ENCODE measurements at regions not wholly inside any gene's neighbourhood (a gene's known extent, or its start where the extent isn't known, plus 50 kb on each side); places are given as distances from the start of the nearest gene placed in this dataset.

- Histone ChIP-seq H2AFZ (no peak overlapping the region), H3K4me3 (no peak overlapping the region), H3K79me2 (ENCODE audit: insufficient read depth) (no peaks in the 10 kb centered on the region), H3K27ac (no peak overlapping the region), H3K9me2 (ENCODE audit: insufficient read depth) (no peaks in the 10 kb centered on the region), H3F3A (ENCODE audit: insufficient read depth) (peaks cover 21% of the 10 kb centered on the region), H3K36me3 (ENCODE audit: low read depth) (no peaks in the 10 kb centered on the region), H3K4me2 (ENCODE audit: unreplicated experiment) (no peak overlapping the region), H3K9me3 (ENCODE audit: low read depth) (no peaks in the 10 kb centered on the region), H3K9ac (no peak overlapping the region), H3K4me1 (ENCODE audit: insufficient read depth) (peaks cover 23% of the 10 kb centered on the region), H4K20me1 (ENCODE audit: insufficient read depth) (no peaks in the 10 kb centered on the region), H3K27me3 (replicated peaks; ENCODE audit: insufficient read depth) (no peaks in the 10 kb centered on the region)
- no peak for TF ChIP-seq EZH2 (IDR thresholded peaks at IDR 0.05; ENCODE audit: insufficient read depth, poor library complexity, severe bottlenecking)
- TF ChIP-seq EZH2phosphoT487 (IDR thresholded peaks at IDR 0.05; ENCODE audit: insufficient read depth, low read depth) = no peak
- in situ Hi-C loops (cut with MboI) = no loop called here
- DNase-seq = no peak
- 93% methylated on average over 6 to 8 of the region's 8 CpGs for WGBS, 2 experiments (ENCODE audit: low coverage in 1 of 2, low lambda C conversion rate in 2 of 2, missing lambda C conversion rate in 2 of 2)
Measured at GRCh38 chr3:43862992-43863805, 172.5 kb downstream of the ABHD5 start.

GRCh38 chr3:43863966-43864933, 173.5 kb downstream of the ABHD5 start:
- Histone ChIP-seq H3K4me3 (no peak overlapping the region), H3K9me2 (ENCODE audit: insufficient read depth) (no peaks in the 10 kb centered on the region), H3K79me2 (ENCODE audit: insufficient read depth) (no peaks in the 10 kb centered on the region), H3K4me1 (ENCODE audit: insufficient read depth) (peaks cover 27% of the 10 kb centered on the region), H3K9ac (no peak overlapping the region), H3K9me3 (ENCODE audit: low read depth) (no peaks in the 10 kb centered on the region), H3K27ac (no peak overlapping the region), H3K27me3 (replicated peaks; ENCODE audit: insufficient read depth) (no peaks in the 10 kb centered on the region), H3K36me3 (ENCODE audit: low read depth) (no peaks in the 10 kb centered on the region), H4K20me1 (ENCODE audit: insufficient read depth) (no peaks in the 10 kb centered on the region), H3F3A (ENCODE audit: insufficient read depth) (peaks cover 21% of the 10 kb centered on the region), H2AFZ (no peak overlapping the region), H3K4me2 (ENCODE audit: unreplicated experiment) (no peak overlapping the region)
- 71 to 72% methylated on average over 6 of the region's 6 CpGs for WGBS, 2 experiments (ENCODE audit: low coverage in 1 of 2, low lambda C conversion rate in 2 of 2, missing lambda C conversion rate in 2 of 2)
- in situ Hi-C loops (cut with MboI) = no loop called here
- TF ChIP-seq EZH2phosphoT487 (IDR thresholded peaks at IDR 0.05; ENCODE audit: insufficient read depth, low read depth) = no peak
- TF ChIP-seq EZH2 (IDR thresholded peaks at IDR 0.05; ENCODE audit: insufficient read depth, poor library complexity, severe bottlenecking) = no peak
- no peak for DNase-seq

- Histone ChIP-seq H3K27ac (no peak overlapping the region), H3K9ac (no peak overlapping the region), H3K27me3 (replicated peaks; ENCODE audit: insufficient read depth) (no peaks in the 10 kb centered on the region), H3K4me1 (ENCODE audit: insufficient read depth) (peaks cover 38% of the 10 kb centered on the region), H3K4me3 (no peak overlapping the region), H3K9me2 (ENCODE audit: insufficient read depth) (no peaks in the 10 kb centered on the region), H3K36me3 (ENCODE audit: low read depth) (no peaks in the 10 kb centered on the region), H3F3A (ENCODE audit: insufficient read depth) (peaks cover 29% of the 10 kb centered on the region), H3K4me2 (ENCODE audit: unreplicated experiment) (no peak overlapping the region), H2AFZ (no peak overlapping the region), H3K9me3 (ENCODE audit: low read depth) (no peaks in the 10 kb centered on the region), H3K79me2 (ENCODE audit: insufficient read depth) (no peaks in the 10 kb centered on the region), H4K20me1 (ENCODE audit: insufficient read depth) (no peaks in the 10 kb centered on the region)
- in situ Hi-C loops (cut with MboI) = no loop called here
- WGBS, 2 experiments (ENCODE audit: low coverage in 1 of 2, low lambda C conversion rate in 2 of 2, missing lambda C conversion rate in 2 of 2) = 87 to 90% methylated on average over 4 of the region's 4 CpGs
- TF ChIP-seq EZH2 (IDR thresholded peaks at IDR 0.05; ENCODE audit: insufficient read depth, poor library complexity, severe bottlenecking) (no peak), EZH2phosphoT487 (IDR thresholded peaks at IDR 0.05; ENCODE audit: insufficient read depth, low read depth) (no peak)
- DNase-seq = no peak
Measured at GRCh38 chr3:43865351-43865750, 174.6 kb downstream of the ABHD5 start.

- H3K4me2 ChIP-seq (ENCODE audit: unreplicated experiment) = peak overlapping the region; percentile 10
- no peaks in the 10 kb centered on the region for H3K79me2 ChIP-seq (ENCODE audit: insufficient read depth)
- no peaks in the 10 kb centered on the region for H3K27me3 ChIP-seq (replicated peaks; ENCODE audit: insufficient read depth)
- H2AFZ ChIP-seq = no peak overlapping the region
- DNase-seq = no peak
- TF ChIP-seq EZH2 (IDR thresholded peaks at IDR 0.05; ENCODE audit: insufficient read depth, poor library complexity, severe bottlenecking) = no peak
- no peak for TF ChIP-seq EZH2phosphoT487 (IDR thresholded peaks at IDR 0.05; ENCODE audit: insufficient read depth, low read depth)
- no peaks in the 10 kb centered on the region for H4K20me1 ChIP-seq (ENCODE audit: insufficient read depth)
- WGBS, 2 experiments (ENCODE audit: low coverage in 1 of 2, low lambda C conversion rate in 2 of 2, missing lambda C conversion rate in 2 of 2) = 83 to 88% methylated on average over 9 of the region's 9 CpGs
- H3K9me3 ChIP-seq (ENCODE audit: low read depth) = no peaks in the 10 kb centered on the region
- H3K9ac ChIP-seq = no peak overlapping the region
- H3K4me1 ChIP-seq (ENCODE audit: insufficient read depth) = peaks cover 45% of the 10 kb centered on the region
- peak overlapping the region; percentile 83 for H3K27ac ChIP-seq
- in situ Hi-C loops (cut with MboI) = no loop called here
- H3K36me3 ChIP-seq (ENCODE audit: low read depth) = no peaks in the 10 kb centered on the region
- no peaks in the 10 kb centered on the region for H3K9me2 ChIP-seq (ENCODE audit: insufficient read depth)
- no peak overlapping the region for H3K4me3 ChIP-seq
- H3F3A ChIP-seq (ENCODE audit: insufficient read depth) = peaks cover 33% of the 10 kb centered on the region
Measured at GRCh38 chr3:43865887-43866528, 175.3 kb downstream of the ABHD5 start.

All from GM23248 (cell line).